HG02588 (cell line): ENCODE measurements at regions not wholly inside any gene's neighbourhood (a gene's known extent, or its start where the extent isn't known, plus 50 kb on each side); places are given as distances from the start of the nearest gene placed in this dataset.
"Not testable (repeated sequence)": the region's sequence is repeated elsewhere in the genome, so short reads cannot be mapped to it uniquely, and the experiment has no call there.

Source experiments
- ATAC-seq: cut with Tn5 transposase; IDR thresholded peaks from one replicate; pipeline ENCODE4 v1.9.1; 2021; ENCODE audit warnings: mild to moderate bottlenecking, moderate library complexity; ENCODE audit not compliant: unreplicated experiment

GRCh38 chr2:120528051-120528692, 182.2 kb downstream of the INHBB start:
- ATAC-seq, result no peak

- no peak for ATAC-seq
These were observed 182.7 kb downstream of the INHBB start for GRCh38 chr2:120528693-120529076.

- ATAC-seq, result no peak
These were observed 184.8 kb downstream of the INHBB start for GRCh38 chr2:120530781-120531180.

- ATAC-seq, result no peak
These were observed 185.4 kb downstream of the INHBB start for GRCh38 chr2:120531365-120531764.

- ATAC-seq, result no peak
These were observed 186.1 kb downstream of the INHBB start for GRCh38 chr2:120531863-120532600.

- ATAC-seq, result no peak
These were observed 187.7 kb downstream of the INHBB start for GRCh38 chr2:120533625-120534024.

GRCh38 chr2:120534457-120534856, 188.5 kb downstream of the INHBB start:
- no peak for ATAC-seq

GRCh38 chr2:120535081-120535480, 189.1 kb downstream of the INHBB start:
- no peak for ATAC-seq

- ATAC-seq, result no peak
These were observed 190.2 kb downstream of the INHBB start for GRCh38 chr2:120536141-120536540.

GRCh38 chr2:120538691-120539423, 192.9 kb downstream of the INHBB start:
- ATAC-seq, result no peak

- no peak for ATAC-seq
These were observed 193.5 kb downstream of the INHBB start for GRCh38 chr2:120539424-120539936.

- no peak for ATAC-seq
These were observed 194.2 kb downstream of the INHBB start for GRCh38 chr2:120539937-120540718.

GRCh38 chr2:120540719-120541552, 194.7 kb upstream of the GLI2 start:
- no peak for ATAC-seq

- ATAC-seq, result no peak
These were observed 194.1 kb upstream of the GLI2 start for GRCh38 chr2:120541553-120541932.

- no peak for ATAC-seq
These were observed 193.5 kb upstream of the GLI2 start for GRCh38 chr2:120541972-120542670.

- no peak for ATAC-seq
These were observed 192.6 kb upstream of the GLI2 start for GRCh38 chr2:120542911-120543527.

- ATAC-seq, result no peak
These were observed 191.8 kb upstream of the GLI2 start for GRCh38 chr2:120543899-120544298.

- no peak for ATAC-seq
These were observed 191.1 kb upstream of the GLI2 start for GRCh38 chr2:120544522-120544921.

- not testable (repeated sequence) for ATAC-seq
These were observed 190.7 kb upstream of the GLI2 start for GRCh38 chr2:120545007-120545406.
